ENCODE measurements at regions not wholly inside any gene's neighbourhood (a gene's known extent, or its start where the extent isn't known, plus 50 kb on each side); places are given as distances from the start of the nearest gene placed in this dataset.

DNA sequence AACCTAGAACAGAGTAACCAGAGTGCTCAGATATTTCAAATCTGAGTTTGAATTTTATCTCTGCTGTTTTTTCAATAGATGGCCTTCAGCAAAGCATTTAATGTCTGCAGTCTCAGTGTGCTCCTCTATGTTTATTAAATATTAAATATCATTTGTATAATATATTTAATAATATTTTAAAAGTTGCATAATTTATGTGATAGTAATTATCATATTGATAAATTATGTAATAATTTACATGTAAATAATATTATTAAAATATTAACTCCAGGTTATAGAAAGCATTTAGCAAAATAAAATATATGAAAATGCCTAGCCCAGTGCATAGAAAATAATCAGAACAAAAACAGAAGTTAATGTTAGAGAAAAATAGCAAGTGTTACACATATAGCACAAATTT, 930.0 kb upstream of the SLC35B3 start:
- TF ChIP-seq, protein P1, sequence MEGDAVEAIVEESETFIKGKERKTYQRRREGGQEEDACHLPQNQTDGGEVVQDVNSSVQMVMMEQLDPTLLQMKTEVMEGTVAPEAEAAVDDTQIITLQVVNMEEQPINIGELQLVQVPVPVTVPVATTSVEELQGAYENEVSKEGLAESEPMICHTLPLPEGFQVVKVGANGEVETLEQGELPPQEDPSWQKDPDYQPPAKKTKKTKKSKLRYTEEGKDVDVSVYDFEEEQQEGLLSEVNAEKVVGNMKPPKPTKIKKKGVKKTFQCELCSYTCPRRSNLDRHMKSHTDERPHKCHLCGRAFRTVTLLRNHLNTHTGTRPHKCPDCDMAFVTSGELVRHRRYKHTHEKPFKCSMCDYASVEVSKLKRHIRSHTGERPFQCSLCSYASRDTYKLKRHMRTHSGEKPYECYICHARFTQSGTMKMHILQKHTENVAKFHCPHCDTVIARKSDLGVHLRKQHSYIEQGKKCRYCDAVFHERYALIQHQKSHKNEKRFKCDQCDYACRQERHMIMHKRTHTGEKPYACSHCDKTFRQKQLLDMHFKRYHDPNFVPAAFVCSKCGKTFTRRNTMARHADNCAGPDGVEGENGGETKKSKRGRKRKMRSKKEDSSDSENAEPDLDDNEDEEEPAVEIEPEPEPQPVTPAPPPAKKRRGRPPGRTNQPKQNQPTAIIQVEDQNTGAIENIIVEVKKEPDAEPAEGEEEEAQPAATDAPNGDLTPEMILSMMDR (IDR thresholded peaks at IDR 0.05): no peak
- TF ChIP-seq, protein P2, sequence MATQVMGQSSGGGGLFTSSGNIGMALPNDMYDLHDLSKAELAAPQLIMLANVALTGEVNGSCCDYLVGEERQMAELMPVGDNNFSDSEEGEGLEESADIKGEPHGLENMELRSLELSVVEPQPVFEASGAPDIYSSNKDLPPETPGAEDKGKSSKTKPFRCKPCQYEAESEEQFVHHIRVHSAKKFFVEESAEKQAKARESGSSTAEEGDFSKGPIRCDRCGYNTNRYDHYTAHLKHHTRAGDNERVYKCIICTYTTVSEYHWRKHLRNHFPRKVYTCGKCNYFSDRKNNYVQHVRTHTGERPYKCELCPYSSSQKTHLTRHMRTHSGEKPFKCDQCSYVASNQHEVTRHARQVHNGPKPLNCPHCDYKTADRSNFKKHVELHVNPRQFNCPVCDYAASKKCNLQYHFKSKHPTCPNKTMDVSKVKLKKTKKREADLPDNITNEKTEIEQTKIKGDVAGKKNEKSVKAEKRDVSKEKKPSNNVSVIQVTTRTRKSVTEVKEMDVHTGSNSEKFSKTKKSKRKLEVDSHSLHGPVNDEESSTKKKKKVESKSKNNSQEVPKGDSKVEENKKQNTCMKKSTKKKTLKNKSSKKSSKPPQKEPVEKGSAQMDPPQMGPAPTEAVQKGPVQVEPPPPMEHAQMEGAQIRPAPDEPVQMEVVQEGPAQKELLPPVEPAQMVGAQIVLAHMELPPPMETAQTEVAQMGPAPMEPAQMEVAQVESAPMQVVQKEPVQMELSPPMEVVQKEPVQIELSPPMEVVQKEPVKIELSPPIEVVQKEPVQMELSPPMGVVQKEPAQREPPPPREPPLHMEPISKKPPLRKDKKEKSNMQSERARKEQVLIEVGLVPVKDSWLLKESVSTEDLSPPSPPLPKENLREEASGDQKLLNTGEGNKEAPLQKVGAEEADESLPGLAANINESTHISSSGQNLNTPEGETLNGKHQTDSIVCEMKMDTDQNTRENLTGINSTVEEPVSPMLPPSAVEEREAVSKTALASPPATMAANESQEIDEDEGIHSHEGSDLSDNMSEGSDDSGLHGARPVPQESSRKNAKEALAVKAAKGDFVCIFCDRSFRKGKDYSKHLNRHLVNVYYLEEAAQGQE (IDR thresholded peaks at IDR 0.05; ENCODE audit: insufficient read depth in 1 of 2, low read depth in 2 of 2, low read length in 1 of 2): no peak

Measured in Panc1 (cell line).